ENCODE measurements at regions not wholly inside any gene's neighbourhood (a gene's known extent, or its start where the extent isn't known, plus 50 kb on each side); places are given as distances from the start of the nearest gene placed in this dataset.
A peak's percentile ranks its signal among the peaks of the same experiment; 100 is the strongest.

DNA sequence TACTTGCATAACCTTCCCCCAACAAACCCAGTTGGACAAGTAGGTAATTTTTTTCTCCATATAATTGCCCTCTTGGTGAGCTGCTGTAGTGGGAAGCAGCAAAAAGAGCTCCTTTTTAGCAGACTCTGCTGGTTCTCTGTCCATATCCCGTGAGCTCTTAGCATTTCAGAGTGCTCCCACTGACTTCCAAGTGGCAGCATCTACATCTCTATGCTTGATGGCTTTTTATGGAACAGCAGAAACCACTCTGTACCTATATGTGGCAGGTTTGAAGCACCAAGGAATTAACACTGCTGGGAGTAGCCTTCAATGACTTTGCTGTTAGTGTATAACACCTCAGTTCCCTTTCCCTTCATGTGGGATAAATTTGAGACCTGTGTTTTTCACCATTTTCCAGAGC, 168.4 kb upstream of the NHS start:
- TF ChIP-seq, protein P1, sequence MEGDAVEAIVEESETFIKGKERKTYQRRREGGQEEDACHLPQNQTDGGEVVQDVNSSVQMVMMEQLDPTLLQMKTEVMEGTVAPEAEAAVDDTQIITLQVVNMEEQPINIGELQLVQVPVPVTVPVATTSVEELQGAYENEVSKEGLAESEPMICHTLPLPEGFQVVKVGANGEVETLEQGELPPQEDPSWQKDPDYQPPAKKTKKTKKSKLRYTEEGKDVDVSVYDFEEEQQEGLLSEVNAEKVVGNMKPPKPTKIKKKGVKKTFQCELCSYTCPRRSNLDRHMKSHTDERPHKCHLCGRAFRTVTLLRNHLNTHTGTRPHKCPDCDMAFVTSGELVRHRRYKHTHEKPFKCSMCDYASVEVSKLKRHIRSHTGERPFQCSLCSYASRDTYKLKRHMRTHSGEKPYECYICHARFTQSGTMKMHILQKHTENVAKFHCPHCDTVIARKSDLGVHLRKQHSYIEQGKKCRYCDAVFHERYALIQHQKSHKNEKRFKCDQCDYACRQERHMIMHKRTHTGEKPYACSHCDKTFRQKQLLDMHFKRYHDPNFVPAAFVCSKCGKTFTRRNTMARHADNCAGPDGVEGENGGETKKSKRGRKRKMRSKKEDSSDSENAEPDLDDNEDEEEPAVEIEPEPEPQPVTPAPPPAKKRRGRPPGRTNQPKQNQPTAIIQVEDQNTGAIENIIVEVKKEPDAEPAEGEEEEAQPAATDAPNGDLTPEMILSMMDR (conservative IDR thresholded peaks at IDR 0.05; ENCODE audit: low read depth, low read length), result no peak
- H3K4me3 ChIP-seq (ENCODE audit: low read length), result no peak overlapping the region

GRCh38 chrX:17214962-17215361, 160.0 kb upstream of the NHS start:
- no peak overlapping the region for H3K4me3 ChIP-seq (ENCODE audit: low read length)
- TF ChIP-seq, protein P1 (conservative IDR thresholded peaks at IDR 0.05; ENCODE audit: low read depth, low read length), result no peak
- DNase-seq (ENCODE audit: low read depth), result no peak

More for the DNA sequence above, 168.4 kb upstream of the NHS start:
- no peak for DNase-seq (ENCODE audit: low read depth)

GRCh38 chrX:17226736-17227135, 148.3 kb upstream of the NHS start:
- TF ChIP-seq, protein P1 (conservative IDR thresholded peaks at IDR 0.05; ENCODE audit: low read depth, low read length), result no peak
- DNase-seq (ENCODE audit: low read depth), result no peak
- H3K4me3 ChIP-seq (ENCODE audit: low read length), result no peak overlapping the region

DNA sequence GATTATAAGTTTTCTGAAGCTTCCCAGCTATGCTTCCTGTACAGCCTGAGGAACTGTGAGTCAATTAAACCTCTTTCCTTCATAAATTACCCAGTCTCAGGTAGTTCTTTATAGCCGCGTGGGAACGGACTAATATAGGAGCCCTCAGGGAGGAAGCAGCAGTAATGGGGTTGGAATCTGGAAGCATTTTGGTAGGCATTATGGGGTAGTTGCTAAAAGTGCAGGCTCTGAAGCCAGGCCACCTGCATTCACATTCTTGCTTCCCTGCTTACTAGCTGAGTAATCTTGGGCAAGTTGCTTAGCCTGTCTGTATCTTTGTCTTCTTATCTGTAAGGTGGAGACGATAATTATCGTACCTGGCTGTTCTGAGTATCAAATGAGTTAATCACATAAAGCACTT, 137.9 kb upstream of the NHS start:
- H3K4me3 ChIP-seq (ENCODE audit: low read length), result no peak overlapping the region
- TF ChIP-seq, protein P1 (conservative IDR thresholded peaks at IDR 0.05; ENCODE audit: low read depth, low read length), result no peak
- no peak for DNase-seq (ENCODE audit: low read depth)

- TF ChIP-seq, protein P1 (conservative IDR thresholded peaks at IDR 0.05; ENCODE audit: low read depth, low read length), result peak; percentile 75
- peak; percentile 5 for DNase-seq (ENCODE audit: low read depth)
- H3K4me3 ChIP-seq (ENCODE audit: low read length), result no peak overlapping the region
Measured at GRCh38 chrX:17242470-17242869, 132.5 kb upstream of the NHS start.

DNA sequence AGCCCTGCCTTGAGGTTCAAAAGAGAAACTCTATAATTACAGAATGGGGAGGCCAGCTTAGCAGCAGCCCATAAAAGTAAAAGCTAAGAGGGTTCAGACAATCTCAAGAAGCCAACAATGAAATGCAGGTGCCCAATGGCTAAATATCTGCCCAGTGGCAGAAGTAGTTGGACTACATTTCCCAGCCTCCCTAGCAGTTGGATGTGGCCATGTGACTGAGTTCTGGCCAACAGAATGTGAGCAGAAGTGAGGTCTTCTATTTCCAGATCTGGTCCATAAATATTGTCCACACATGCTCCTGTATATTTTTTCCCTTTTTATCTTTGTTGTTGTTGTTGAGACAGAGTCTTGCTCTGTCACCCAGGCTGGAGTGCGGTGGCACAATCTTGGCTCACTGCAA, 127.9 kb upstream of the NHS start:
- no peak for DNase-seq (ENCODE audit: low read depth)
- TF ChIP-seq, protein P1 (conservative IDR thresholded peaks at IDR 0.05; ENCODE audit: low read depth, low read length), result no peak
- H3K4me3 ChIP-seq (ENCODE audit: low read length), result no peak overlapping the region

DNA sequence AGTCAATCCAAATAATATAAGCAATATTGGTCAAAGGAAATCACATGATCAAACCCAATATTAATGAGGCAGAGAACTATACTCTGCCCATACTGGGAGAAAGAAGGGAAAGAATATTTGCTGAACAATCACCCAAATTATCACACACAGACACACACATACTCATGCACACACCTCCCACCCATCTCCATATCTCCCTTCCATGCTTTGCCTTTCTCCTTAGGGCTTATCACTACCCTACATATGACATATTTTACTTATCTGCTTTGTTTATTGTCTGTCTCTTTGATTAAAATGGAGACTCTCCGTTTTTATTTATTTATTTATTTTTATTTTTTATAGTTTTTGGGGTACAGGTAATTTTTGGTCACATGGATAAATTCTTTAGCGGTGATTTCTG, 112.9 kb upstream of the NHS start:
- TF ChIP-seq, protein P1 (conservative IDR thresholded peaks at IDR 0.05; ENCODE audit: low read depth, low read length), result no peak
- DNase-seq (ENCODE audit: low read depth), result no peak
- no peak overlapping the region for H3K4me3 ChIP-seq (ENCODE audit: low read length)

All from retinal pigment epithelial cell (primary cell).